Choroid plexus epithelial cell (primary cell): ENCODE measurements at regions not wholly inside any gene's neighbourhood (a gene's known extent, or its start where the extent isn't known, plus 50 kb on each side); places are given as distances from the start of the nearest gene placed in this dataset.

Experiments
- DNase-seq: peaks from one replicate; pipeline ENCODE4 v3.0.0-alpha.2; 2010; ENCODE audit warnings: low read depth
- H3K4me3 ChIP-seq: 2 replicates; pipeline ENCODE4 v1.5.1; 2011; ENCODE audit warnings: low read depth, mild to moderate bottlenecking, control low read depth, low read length, moderate library complexity
- TF ChIP-seq, protein P1 (sequence below): conservative IDR thresholded peaks from 2 replicates; pipeline ENCODE4 v1.5.1; 2011; ENCODE audit warnings: low read depth, mild to moderate bottlenecking, control low read depth, inconsistent platforms, low read length, moderate library complexity

GRCh38 chr5:167503926-167504720, 787.3 kb upstream of the WWC1 start:
- DNase-seq = no peak
- TF ChIP-seq, protein P1, sequence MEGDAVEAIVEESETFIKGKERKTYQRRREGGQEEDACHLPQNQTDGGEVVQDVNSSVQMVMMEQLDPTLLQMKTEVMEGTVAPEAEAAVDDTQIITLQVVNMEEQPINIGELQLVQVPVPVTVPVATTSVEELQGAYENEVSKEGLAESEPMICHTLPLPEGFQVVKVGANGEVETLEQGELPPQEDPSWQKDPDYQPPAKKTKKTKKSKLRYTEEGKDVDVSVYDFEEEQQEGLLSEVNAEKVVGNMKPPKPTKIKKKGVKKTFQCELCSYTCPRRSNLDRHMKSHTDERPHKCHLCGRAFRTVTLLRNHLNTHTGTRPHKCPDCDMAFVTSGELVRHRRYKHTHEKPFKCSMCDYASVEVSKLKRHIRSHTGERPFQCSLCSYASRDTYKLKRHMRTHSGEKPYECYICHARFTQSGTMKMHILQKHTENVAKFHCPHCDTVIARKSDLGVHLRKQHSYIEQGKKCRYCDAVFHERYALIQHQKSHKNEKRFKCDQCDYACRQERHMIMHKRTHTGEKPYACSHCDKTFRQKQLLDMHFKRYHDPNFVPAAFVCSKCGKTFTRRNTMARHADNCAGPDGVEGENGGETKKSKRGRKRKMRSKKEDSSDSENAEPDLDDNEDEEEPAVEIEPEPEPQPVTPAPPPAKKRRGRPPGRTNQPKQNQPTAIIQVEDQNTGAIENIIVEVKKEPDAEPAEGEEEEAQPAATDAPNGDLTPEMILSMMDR = no peak
- no peak overlapping the region for H3K4me3 ChIP-seq

GRCh38 chr5:167507463-167508233, 783.8 kb upstream of the WWC1 start:
- no peak for DNase-seq
- H3K4me3 ChIP-seq = no peak overlapping the region
- TF ChIP-seq, protein P1 = no peak

- no peak overlapping the region for H3K4me3 ChIP-seq
- no peak for DNase-seq
- TF ChIP-seq, protein P1 = no peak
Observed at GRCh38 chr5:167509076-167509475, 782.4 kb upstream of the WWC1 start.

DNA sequence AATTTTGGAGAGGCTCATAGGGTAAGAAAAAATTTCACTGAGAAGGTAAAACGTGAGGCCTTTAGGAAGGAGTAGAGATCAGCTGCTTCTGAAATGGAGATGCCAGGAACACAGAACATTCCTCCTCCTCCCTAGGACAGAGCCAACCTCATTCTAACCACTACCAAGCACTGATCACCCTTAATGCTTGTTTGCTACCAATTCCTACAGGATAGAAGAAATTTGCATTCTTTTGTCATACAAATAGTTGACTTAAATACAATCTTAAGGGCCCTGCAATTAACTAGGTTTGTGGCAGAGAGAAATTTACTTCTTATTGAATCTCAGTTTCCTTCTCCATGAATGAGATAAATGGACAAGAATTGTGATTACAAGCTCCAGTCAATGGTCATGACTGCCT, 780.2 kb upstream of the WWC1 start:
- TF ChIP-seq, protein P1 = no peak
- DNase-seq = no peak
- no peak overlapping the region for H3K4me3 ChIP-seq

DNA sequence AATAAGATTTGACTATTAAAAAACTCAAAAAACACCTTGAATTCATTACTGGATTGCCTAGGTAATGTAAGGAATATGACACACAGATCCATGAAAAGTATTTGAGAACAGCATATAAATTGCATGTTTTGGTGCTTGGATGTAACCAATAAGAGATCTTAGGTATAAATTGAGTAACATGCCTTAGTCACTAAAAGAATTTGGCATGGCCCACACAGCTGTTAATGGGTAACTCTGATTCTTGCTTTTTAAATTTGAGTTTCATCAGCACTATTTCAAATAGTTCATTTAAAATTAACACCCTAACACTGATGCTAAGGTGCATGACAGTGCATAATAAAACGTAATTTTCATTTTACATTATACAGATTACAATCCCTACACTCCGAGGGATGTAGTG, 779.3 kb upstream of the WWC1 start:
- TF ChIP-seq, protein P1 = no peak
- no peak overlapping the region for H3K4me3 ChIP-seq
- no peak for DNase-seq

GRCh38 chr5:167513381-167513780, 778.1 kb upstream of the WWC1 start:
- no peak overlapping the region for H3K4me3 ChIP-seq
- TF ChIP-seq, protein P1 = no peak
- no peak for DNase-seq
